Karpas-422 (cell line): ENCODE measurements at regions not wholly inside any gene's neighbourhood (a gene's known extent, or its start where the extent isn't known, plus 50 kb on each side); places are given as distances from the start of the nearest gene placed in this dataset.

Experiments
- DNase-seq: peaks from one replicate; pipeline ENCODE4 v3.0.0-alpha.2; 2015
- H2AFZ ChIP-seq: fragments of 200-600 bp; sonication (generic); 2 replicates; pipeline ENCODE4 v1.6.1; 2014; ENCODE audit warnings: antibody characterized with exemption, low read length, mixed read lengths
- H3K27ac ChIP-seq: fragments of 200-600 bp; sonication (generic); 2 replicates; pipeline ENCODE4 v1.5.1; 2014; ENCODE audit warnings: mild to moderate bottlenecking, low read length, moderate library complexity
- H3K27me3 ChIP-seq: fragments of 200-600 bp; sonication (generic); 2 replicates; pipeline ENCODE4 v1.6.1; 2014; ENCODE audit warnings: low read length, mixed read lengths
- H3K36me3 ChIP-seq: fragments of 200-600 bp; sonication (generic); 2 replicates; pipeline ENCODE4 v1.6.1; 2014; ENCODE audit warnings: low read length, mixed read lengths; ENCODE audit not compliant: insufficient read depth
- H3K4me1 ChIP-seq: fragments of 200-600 bp; sonication (generic); 2 replicates; pipeline ENCODE4 v1.6.1; 2014; ENCODE audit warnings: mild to moderate bottlenecking, low read length, mixed read lengths
- H3K4me2 ChIP-seq: fragments of 200-600 bp; sonication (generic); 2 replicates; pipeline ENCODE4 v1.6.1; 2014; ENCODE audit warnings: low read length, low read depth, mild to moderate bottlenecking; ENCODE audit not compliant: poor library complexity, severe bottlenecking
- H3K4me3 ChIP-seq: fragments of 200-600 bp; sonication (generic); 2 replicates; pipeline ENCODE4 v1.5.1; 2014; ENCODE audit warnings: mild to moderate bottlenecking, antibody characterized with exemption, low read length, mixed read lengths
- H3K79me2 ChIP-seq: fragments of 200-600 bp; sonication (generic); 2 replicates; pipeline ENCODE4 v1.6.1; 2014; ENCODE audit warnings: mild to moderate bottlenecking, low read length, mixed read lengths
- H3K9ac ChIP-seq: fragments of 200-600 bp; sonication (generic); 2 replicates; pipeline ENCODE4 v1.6.0; 2014; ENCODE audit warnings: low read length
- H3K9me2 ChIP-seq: fragments of 200-600 bp; sonication (generic), shearing (Covaris generic); replicated peaks from 2 replicates; pipeline ENCODE4 v1.6.0; 2014; ENCODE audit warnings: mild to moderate bottlenecking, low read length, moderate library complexity; ENCODE audit not compliant: insufficient read depth
- H3K9me3 ChIP-seq: fragments of 300-700, 200-600 bp; sonication (generic); 2 replicates; pipeline ENCODE4 v1.6.1; 2014; ENCODE audit warnings: low read length, mixed read lengths
- H4K20me1 ChIP-seq: fragments of 200-600 bp; sonication (generic); 2 replicates; pipeline ENCODE4 v1.6.1; 2014; ENCODE audit warnings: mild to moderate bottlenecking, antibody characterized with exemption, low read length, low read depth; ENCODE audit not compliant: insufficient read depth

DNA sequence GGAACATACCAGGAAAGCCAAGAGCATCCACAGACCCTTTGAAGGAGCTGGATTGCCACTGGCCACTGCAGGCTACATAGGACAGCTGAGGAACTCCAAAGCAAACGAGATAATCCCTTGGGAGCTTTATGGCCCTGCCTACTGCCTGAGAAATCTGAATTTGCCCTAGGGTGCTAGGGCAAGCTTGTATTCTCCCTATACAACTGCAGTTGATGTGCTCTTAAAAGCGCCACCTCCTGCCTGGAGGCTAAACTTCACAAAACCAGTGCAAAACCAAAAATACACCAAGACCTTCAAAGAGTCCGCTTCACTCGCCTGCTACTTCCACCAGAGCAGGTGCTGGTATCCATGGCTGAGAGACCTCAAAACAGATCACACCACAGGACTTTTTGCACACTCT is 99.6 kb upstream of the KRR1 start:
- Histone ChIP-seq H3K9me2 (no peaks in the 10 kb centered on the region), H3K27me3 (no peaks in the 10 kb centered on the region), H3K4me2 (no peak overlapping the region), H3K4me3 (no peak overlapping the region), H3K9me3 (no peaks in the 10 kb centered on the region), H3K9ac (no peak overlapping the region), H3K79me2 (no peaks in the 10 kb centered on the region), H4K20me1 (no peaks in the 10 kb centered on the region), H3K4me1 (no peaks in the 10 kb centered on the region), H3K36me3 (no peaks in the 10 kb centered on the region), H2AFZ (no peak overlapping the region), H3K27ac (no peak overlapping the region)
- no peak for DNase-seq

DNA sequence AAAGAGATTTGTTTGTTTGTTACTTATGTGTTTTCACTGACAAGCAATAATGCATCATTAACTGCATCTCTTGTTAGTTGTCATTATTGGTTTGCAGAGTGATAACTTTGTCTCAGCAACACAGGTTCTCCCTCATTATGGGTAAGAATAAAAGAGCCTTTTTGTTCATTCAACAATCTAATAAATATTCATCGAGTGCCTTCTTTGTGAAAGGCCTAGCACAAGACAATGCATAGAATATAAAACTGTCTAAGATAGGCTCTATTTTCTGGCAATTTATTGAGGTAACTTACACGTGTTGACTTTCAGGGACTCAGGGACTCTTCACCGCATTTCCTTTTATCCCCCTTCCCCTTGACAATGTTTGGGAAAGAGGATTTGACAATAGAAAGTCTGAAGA is 95.5 kb upstream of the KRR1 start:
- H4K20me1 ChIP-seq, result no peaks in the 10 kb centered on the region
- no peak for DNase-seq
- no peaks in the 10 kb centered on the region for H3K79me2 ChIP-seq
- peaks cover 11% of the 10 kb centered on the region for H3K4me1 ChIP-seq
- H3K4me3 ChIP-seq, result no peak overlapping the region
- no peaks in the 10 kb centered on the region for H3K9me3 ChIP-seq
- H3K9ac ChIP-seq, result no peak overlapping the region
- no peaks in the 10 kb centered on the region for H3K27me3 ChIP-seq
- no peak overlapping the region for H2AFZ ChIP-seq
- H3K4me2 ChIP-seq, result no peak overlapping the region
- H3K27ac ChIP-seq, result no peak overlapping the region
- no peaks in the 10 kb centered on the region; the same call in 1 of the 2 replicates for H3K36me3 ChIP-seq
- H3K9me2 ChIP-seq, result no peaks in the 10 kb centered on the region

DNA sequence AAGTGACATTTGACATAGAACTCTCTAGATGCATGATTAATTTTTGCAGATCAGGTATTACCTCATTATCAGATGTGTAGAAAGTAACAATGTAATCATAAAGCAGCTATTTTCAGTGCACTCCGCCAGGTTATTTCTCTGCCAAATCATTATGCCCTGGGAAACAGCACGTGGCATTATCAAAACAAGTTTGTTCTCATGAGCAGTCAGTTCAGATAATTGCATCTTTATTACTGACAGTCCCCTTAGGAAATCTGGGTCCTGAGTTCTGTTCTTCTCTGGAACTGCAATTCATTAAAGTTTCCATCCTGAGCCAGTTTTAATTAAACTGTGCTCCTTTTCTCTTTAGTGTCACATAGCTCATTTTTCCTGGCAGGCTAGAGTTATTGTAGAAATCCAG is 94.7 kb upstream of the KRR1 start:
- Histone ChIP-seq H3K4me2 (no peak overlapping the region), H4K20me1 (no peaks in the 10 kb centered on the region), H3K27me3 (no peaks in the 10 kb centered on the region), H2AFZ (no peak overlapping the region), H3K9me2 (no peaks in the 10 kb centered on the region; the same call in 1 of the 2 replicates), H3K27ac (no peak overlapping the region), H3K9ac (no peak overlapping the region), H3K79me2 (no peaks in the 10 kb centered on the region), H3K9me3 (no peaks in the 10 kb centered on the region), H3K4me1 (peaks cover 16% of the 10 kb centered on the region), H3K36me3 (no peaks in the 10 kb centered on the region; the same call in 1 of the 2 replicates), H3K4me3 (no peak overlapping the region)
- DNase-seq, result no peak

DNA sequence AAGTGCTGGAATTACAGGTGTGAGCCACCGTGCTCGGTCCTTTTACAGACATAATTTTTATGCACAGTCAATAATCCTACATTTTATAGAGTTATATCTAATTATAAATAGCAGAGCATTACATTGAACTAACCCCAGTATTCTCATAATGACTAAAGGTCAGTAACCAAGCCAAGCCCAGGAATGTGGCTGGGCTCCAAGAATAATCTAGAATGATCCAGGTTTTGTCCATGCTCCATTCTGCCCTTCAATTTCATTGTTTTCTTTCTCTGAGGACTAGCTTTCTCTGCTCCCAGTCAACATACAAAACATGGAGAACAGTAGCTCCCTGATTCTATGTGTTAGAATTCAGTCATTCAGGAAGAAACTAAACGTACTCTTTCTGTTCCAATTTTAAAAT is 92.1 kb upstream of the KRR1 start:
- H3K9me3 ChIP-seq, result no peaks in the 10 kb centered on the region
- no peak overlapping the region for H2AFZ ChIP-seq
- no peak overlapping the region for H3K27ac ChIP-seq
- no peak overlapping the region for H3K4me2 ChIP-seq
- no peak for DNase-seq
- no peaks in the 10 kb centered on the region for H3K27me3 ChIP-seq
- no peaks in the 10 kb centered on the region for H4K20me1 ChIP-seq
- peaks cover 19% of the 10 kb centered on the region for H3K4me1 ChIP-seq
- H3K36me3 ChIP-seq, result no peaks in the 10 kb centered on the region; the same call in 1 of the 2 replicates
- H3K79me2 ChIP-seq, result no peaks in the 10 kb centered on the region
- H3K9me2 ChIP-seq, result no peaks in the 10 kb centered on the region; the same call in 1 of the 2 replicates
- H3K9ac ChIP-seq, result no peak overlapping the region
- H3K4me3 ChIP-seq, result no peak overlapping the region

DNA sequence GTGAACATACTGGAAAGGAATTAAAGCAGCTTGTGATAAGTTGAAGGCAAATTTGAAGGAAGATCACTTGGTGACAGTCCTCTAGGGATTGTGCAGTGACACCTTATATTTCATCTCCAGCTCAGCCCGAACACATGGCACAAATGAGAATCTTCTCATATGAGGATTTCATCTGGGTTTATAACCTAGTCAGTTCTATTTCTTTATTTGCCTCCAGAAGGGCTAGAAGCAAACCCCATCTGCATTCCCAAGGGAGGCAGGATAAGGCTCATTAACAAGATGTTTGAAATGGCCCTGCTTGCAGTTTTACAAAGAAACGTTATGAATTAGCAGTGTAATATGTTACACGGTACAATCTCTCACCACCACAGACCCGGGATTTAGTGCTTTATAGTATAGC is 90.7 kb upstream of the KRR1 start:
- Histone ChIP-seq H3K9ac (peak overlapping the region; percentile 44), H4K20me1 (no peaks in the 10 kb centered on the region), H3K4me3 (peak overlapping the region; percentile 32), H3K27me3 (no peaks in the 10 kb centered on the region), H3K79me2 (no peaks in the 10 kb centered on the region), H2AFZ (peak overlapping the region; percentile 79), H3K36me3 (no peaks in the 10 kb centered on the region; the same call in 1 of the 2 replicates), H3K9me2 (no peaks in the 10 kb centered on the region; the same call in 1 of the 2 replicates), H3K9me3 (no peaks in the 10 kb centered on the region), H3K4me1 (peaks cover 19% of the 10 kb centered on the region), H3K27ac (peak overlapping the region; percentile 57), H3K4me2 (peak overlapping the region; percentile 68)
- DNase-seq, result peak; percentile 67

DNA sequence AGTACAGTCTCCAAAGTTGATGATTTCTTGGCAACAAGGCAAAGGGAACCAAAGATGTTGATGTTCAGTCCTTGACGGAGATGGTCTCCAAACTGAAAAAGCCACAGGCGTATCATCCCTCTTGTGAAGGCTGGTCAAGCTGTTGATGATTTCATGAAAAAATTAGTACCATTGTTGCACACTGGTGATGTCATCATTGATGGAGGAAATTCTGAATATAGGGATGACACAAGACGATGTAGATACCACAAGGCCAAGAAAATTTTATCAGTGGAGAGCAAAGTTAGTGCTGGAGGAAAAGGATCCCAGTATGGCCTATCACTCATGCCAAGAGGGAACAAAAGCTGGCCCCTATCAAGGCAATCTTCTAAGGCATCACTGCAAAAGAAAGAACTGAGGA is 88.7 kb upstream of the KRR1 start:
- H3K4me2 ChIP-seq, result no peak overlapping the region
- H3K36me3 ChIP-seq, result no peaks in the 10 kb centered on the region; the same call in 1 of the 2 replicates
- no peak overlapping the region for H3K4me3 ChIP-seq
- H3K9me2 ChIP-seq, result no peaks in the 10 kb centered on the region; the same call in 1 of the 2 replicates
- H3K27ac ChIP-seq, result no peak overlapping the region
- no peak for DNase-seq
- H3K4me1 ChIP-seq, result peaks cover 19% of the 10 kb centered on the region
- no peaks in the 10 kb centered on the region for H3K27me3 ChIP-seq
- no peaks in the 10 kb centered on the region for H4K20me1 ChIP-seq
- no peak overlapping the region for H3K9ac ChIP-seq
- H3K79me2 ChIP-seq, result no peaks in the 10 kb centered on the region
- H2AFZ ChIP-seq, result no peak overlapping the region
- H3K9me3 ChIP-seq, result no peaks in the 10 kb centered on the region

DNA sequence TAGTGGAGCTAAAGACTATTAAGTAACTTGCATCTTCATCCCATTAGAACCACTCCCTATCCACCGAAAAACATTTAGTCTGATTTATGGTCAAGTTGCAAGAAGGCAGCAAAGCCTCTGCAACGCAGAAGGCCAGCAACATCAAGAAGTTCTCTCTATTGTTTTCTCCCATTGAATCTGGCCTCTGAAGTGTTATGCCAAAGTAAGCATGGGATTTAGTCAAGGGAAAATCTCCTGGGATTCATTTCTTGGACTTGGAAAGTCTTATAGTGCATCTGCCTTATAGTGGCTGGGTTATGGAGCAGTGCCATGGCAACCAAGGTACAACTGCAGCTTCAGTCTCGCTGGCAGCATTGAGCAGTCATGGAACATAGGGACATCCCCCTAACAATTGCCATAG is 87.7 kb upstream of the KRR1 start:
- Histone ChIP-seq H3K79me2 (no peaks in the 10 kb centered on the region), H3K9me2 (no peaks in the 10 kb centered on the region; the same call in 1 of the 2 replicates), H3K4me1 (peaks cover 19% of the 10 kb centered on the region), H3K9me3 (no peaks in the 10 kb centered on the region), H3K27ac (no peak overlapping the region), H3K4me3 (no peak overlapping the region), H2AFZ (no peak overlapping the region), H3K9ac (no peak overlapping the region), H3K4me2 (no peak overlapping the region), H4K20me1 (no peaks in the 10 kb centered on the region), H3K27me3 (no peaks in the 10 kb centered on the region), H3K36me3 (no peaks in the 10 kb centered on the region)
- no peak for DNase-seq

DNA sequence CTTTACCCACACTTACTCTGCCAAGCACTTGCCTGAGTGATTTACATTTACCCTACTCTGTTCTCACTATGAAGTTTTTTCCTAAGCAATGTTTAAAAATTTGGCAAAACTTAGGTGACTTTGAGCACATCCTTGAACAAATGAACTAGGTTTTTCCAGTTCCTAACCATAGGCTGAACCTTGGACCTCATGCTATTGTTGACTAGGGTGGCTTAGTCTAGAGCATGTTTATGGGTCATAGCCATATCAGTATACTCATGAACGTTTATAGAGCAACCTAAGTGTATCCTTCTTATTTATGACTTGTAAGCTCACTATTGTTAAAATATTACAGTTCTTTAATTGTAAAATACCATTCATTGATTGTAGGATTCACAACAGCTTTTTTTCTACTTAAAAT is 85.0 kb upstream of the KRR1 start:
- Histone ChIP-seq H3K27ac (no peak overlapping the region), H3K4me3 (no peak overlapping the region), H2AFZ (no peak overlapping the region), H3K36me3 (no peaks in the 10 kb centered on the region), H3K79me2 (no peaks in the 10 kb centered on the region), H3K4me1 (peaks cover 8% of the 10 kb centered on the region), H4K20me1 (no peaks in the 10 kb centered on the region), H3K9me2 (no peaks in the 10 kb centered on the region), H3K9me3 (no peaks in the 10 kb centered on the region), H3K4me2 (no peak overlapping the region), H3K9ac (no peak overlapping the region), H3K27me3 (no peaks in the 10 kb centered on the region)
- no peak for DNase-seq
